ENCODE measurements at regions not wholly inside any gene's neighbourhood (a gene's known extent, or its start where the extent isn't known, plus 50 kb on each side); places are given as distances from the start of the nearest gene placed in this dataset.
A peak's percentile ranks its signal among the peaks of the same experiment; 100 is the strongest.

GRCh38 chr1:239854922-239855321 lies 236.8 kb upstream of the FMN2 start:
- Histone ChIP-seq H2BK15ac (ENCODE audit: low read depth, low read length) (no peak overlapping the region), H3K56ac (ENCODE audit: extremely low read depth, insufficient read depth, low read length) (no peak overlapping the region), H3K9me3 (ENCODE audit: control insufficient read depth, insufficient read depth, low read length) (no peaks in the 10 kb centered on the region), H3K18ac (ENCODE audit: low read depth, low read length) (no peak overlapping the region), H3K79me1 (ENCODE audit: low read depth in 1 of 2, low read length in 2 of 2) (no peaks in the 10 kb centered on the region), H2AK5ac (ENCODE audit: low read depth, low read length) (no peak overlapping the region), H3K27ac (ENCODE audit: insufficient read depth, low read length) (no peak overlapping the region), H3K4ac (ENCODE audit: low read depth, low read length) (no peak overlapping the region), H2AK9ac (replicated peaks; ENCODE audit: low read depth, low read length, poor library complexity) (no peak overlapping the region), H3K27me3 (ENCODE audit: control insufficient read depth, insufficient read depth, low read length) (no peaks in the 10 kb centered on the region), H4K20me1 (ENCODE audit: insufficient read depth, low read length) (no peaks in the 10 kb centered on the region), H4K8ac (ENCODE audit: low read depth in 2 of 2, low read length in 2 of 2) (no peak overlapping the region), H4K91ac (ENCODE audit: insufficient read depth, low read depth, low read length) (no peak overlapping the region), H3K4me1 (ENCODE audit: control insufficient read depth, insufficient read depth, low read length) (no peaks in the 10 kb centered on the region), H3K9me1 (ENCODE audit: insufficient read depth, low read length) (no peaks in the 10 kb centered on the region), H3K23ac (ENCODE audit: low read depth, low read length) (no peak overlapping the region), H3K14ac (replicated peaks; ENCODE audit: low read depth, low read length) (no peak overlapping the region), H2BK20ac (ENCODE audit: low read depth, low read length) (no peak overlapping the region), H3K4me2 (ENCODE audit: low read depth, low read length) (no peak overlapping the region), H2BK120ac (ENCODE audit: low read depth, low read length) (no peak overlapping the region), H3K9ac (ENCODE audit: low read depth, low read length) (no peak overlapping the region), H2AFZ (replicated peaks; ENCODE audit: low read length, poor library complexity) (no peak overlapping the region), H2BK5ac (ENCODE audit: low read depth, low read length, poor library complexity, severe bottlenecking) (no peak overlapping the region), H3K36me3 (ENCODE audit: control insufficient read depth, insufficient read depth, low read length) (no peaks in the 10 kb centered on the region), H4K5ac (ENCODE audit: low read depth, low read length) (no peak overlapping the region), H3K4me3 (ENCODE audit: insufficient read depth, low read depth, low read length) (no peak overlapping the region)
- ATAC-seq (ENCODE audit: low read depth) (no peak), DNase-seq (no peak)
- in situ Hi-C loops (cut with MboI; ENCODE audit: low sequenced_read_pairs), result no loop called here
- dilution Hi-C loops (cut with HindIII; ENCODE audit: low sequenced_read_pairs, unreplicated experiment), result no loop called here
- CTCF ChIA-PET, result no interaction called here
- POLR2A ChIA-PET (ENCODE audit: unreplicated experiment), result no interaction called here
- BruUV-seq (replicated peaks), result no TSS peak
- WGBS, 2 experiments (ENCODE audit: extremely low coverage in 2 of 2, insufficient read length in 1 of 2), result no CpG with 5 or more reads among the region's 2 CpGs
- intact Hi-C loops (cut with micrococcal nuclease), result no loop called here
- peak; percentile 18; the same call in 1 of the 2 replicates for TF ChIP-seq MAFK (IDR thresholded peaks at IDR 0.05; ENCODE audit: low read depth, low read length)
- no peak for TF ChIP-seq POLR2A (IDR thresholded peaks at IDR 0.05; ENCODE audit: low read depth, low read length)
- no peak for TF ChIP-seq MXI1 (IDR thresholded peaks at IDR 0.05; ENCODE audit: borderline replicate concordance, low read depth, low read length)

Measured in IMR-90 (cell line).